GM19025 (cell line): ENCODE measurements at regions not wholly inside any gene's neighbourhood (a gene's known extent, or its start where the extent isn't known, plus 50 kb on each side); places are given as distances from the start of the nearest gene placed in this dataset.
"Not testable (repeated sequence)": the region's sequence is repeated elsewhere in the genome, so short reads cannot be mapped to it uniquely, and the experiment has no call there.

ENCODE experiments used
- ATAC-seq: cut with Tn5 transposase; IDR thresholded peaks from one replicate; pipeline ENCODE4 v1.9.1; 2021; ENCODE audit warnings: mild to moderate bottlenecking, low read depth, moderate library complexity; ENCODE audit not compliant: unreplicated experiment

- ATAC-seq: no peak
Measured at GRCh38 chr5:103391659-103392058, 133.1 kb downstream of the MACIR start.

GRCh38 chr5:103389846-103390245 is 131.3 kb downstream of the MACIR start:
- ATAC-seq: no peak

- no peak for ATAC-seq
Measured at GRCh38 chr5:103389357-103389756, 130.8 kb downstream of the MACIR start.

GRCh38 chr5:103385722-103386121 is 127.2 kb downstream of the MACIR start:
- ATAC-seq: no peak

GRCh38 chr5:103377638-103378037 is 119.1 kb downstream of the MACIR start:
- ATAC-seq: not testable (repeated sequence)

GRCh38 chr5:103375863-103376591 is 117.5 kb downstream of the MACIR start:
- ATAC-seq: no peak

GRCh38 chr5:103375350-103375749 is 116.8 kb downstream of the MACIR start:
- no peak for ATAC-seq

- ATAC-seq: no peak
Measured at GRCh38 chr5:103374473-103374963, 116.0 kb downstream of the MACIR start.

GRCh38 chr5:103373597-103374472 is 115.3 kb downstream of the MACIR start:
- ATAC-seq: no peak

- no peak for ATAC-seq
Measured at GRCh38 chr5:103371046-103371607, 112.6 kb downstream of the MACIR start.

GRCh38 chr5:103369125-103370120 is 110.9 kb downstream of the MACIR start:
- no peak for ATAC-seq

GRCh38 chr5:103367702-103368101 is 109.1 kb downstream of the MACIR start:
- no peak for ATAC-seq

- ATAC-seq: no peak
Measured at GRCh38 chr5:103366918-103367549, 108.5 kb downstream of the MACIR start.

- no peak for ATAC-seq
Measured at GRCh38 chr5:103364074-103364473, 105.5 kb downstream of the MACIR start.

GRCh38 chr5:103362211-103362610 is 103.6 kb downstream of the MACIR start:
- no peak for ATAC-seq

GRCh38 chr5:103360475-103360874 is 101.9 kb downstream of the MACIR start:
- ATAC-seq: no peak

- ATAC-seq: no peak
Measured at GRCh38 chr5:103358305-103358995, 99.9 kb downstream of the MACIR start.

- no peak for ATAC-seq
Measured at GRCh38 chr5:103357636-103358035, 99.1 kb downstream of the MACIR start.
